Esophagus muscularis mucosa (tissue), 4 donors: ENCODE measurements at regions not wholly inside any gene's neighbourhood (a gene's known extent, or its start where the extent isn't known, plus 50 kb on each side); places are given as distances from the start of the nearest gene placed in this dataset.

Experiments
- EP300 ChIP-seq: sonication (generic); formaldehyde crosslinking; IDR thresholded peaks from one replicate; pipeline ENCODE4 v1.6.1; 2017; ENCODE audit warnings: antibody characterized with exemption
- POLR2A ChIP-seq: fragments of 450-650 bp; IDR thresholded peaks from one replicate; pipeline ENCODE4 v1.6.1; 2017; ENCODE audit warnings: antibody characterized with exemption, moderate library complexity, mild to moderate bottlenecking, low read depth
- TF ChIP-seq, protein P1 (sequence below), 3 experiments: fragments of 200-600 bp in 2 of 3; fragments of 450-650 bp in 1 of 3; sonication (generic) in 2 of 3; IDR thresholded peaks; one replicate each; pipeline ENCODE4 v1.5.1; 2017 to 2019; ENCODE audit warnings: antibody characterized with exemption in 3 of 3, mild to moderate bottlenecking in 2 of 3, moderate library complexity in 1 of 3

DNA sequence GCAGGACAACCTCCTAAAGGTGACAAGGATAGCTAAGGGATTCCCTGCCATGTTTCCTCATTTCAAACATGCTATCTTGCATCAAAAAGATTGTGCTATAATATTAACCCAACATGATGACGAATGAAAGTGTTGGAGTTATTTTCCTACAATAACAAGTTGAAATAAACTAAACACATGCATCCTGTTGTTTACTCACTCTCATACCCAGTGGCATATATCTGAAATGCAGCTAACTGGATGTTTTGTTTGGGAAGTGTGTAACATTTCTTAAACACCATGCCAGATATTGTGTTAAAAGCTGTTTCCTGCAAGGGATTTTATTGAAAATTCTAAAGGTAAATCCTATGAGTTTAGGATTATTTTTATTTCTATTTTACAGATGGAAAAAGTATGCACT is 139.6 kb downstream of the TFPI2 start:
- no peak for TF ChIP-seq EP300
- TF ChIP-seq, protein P1, sequence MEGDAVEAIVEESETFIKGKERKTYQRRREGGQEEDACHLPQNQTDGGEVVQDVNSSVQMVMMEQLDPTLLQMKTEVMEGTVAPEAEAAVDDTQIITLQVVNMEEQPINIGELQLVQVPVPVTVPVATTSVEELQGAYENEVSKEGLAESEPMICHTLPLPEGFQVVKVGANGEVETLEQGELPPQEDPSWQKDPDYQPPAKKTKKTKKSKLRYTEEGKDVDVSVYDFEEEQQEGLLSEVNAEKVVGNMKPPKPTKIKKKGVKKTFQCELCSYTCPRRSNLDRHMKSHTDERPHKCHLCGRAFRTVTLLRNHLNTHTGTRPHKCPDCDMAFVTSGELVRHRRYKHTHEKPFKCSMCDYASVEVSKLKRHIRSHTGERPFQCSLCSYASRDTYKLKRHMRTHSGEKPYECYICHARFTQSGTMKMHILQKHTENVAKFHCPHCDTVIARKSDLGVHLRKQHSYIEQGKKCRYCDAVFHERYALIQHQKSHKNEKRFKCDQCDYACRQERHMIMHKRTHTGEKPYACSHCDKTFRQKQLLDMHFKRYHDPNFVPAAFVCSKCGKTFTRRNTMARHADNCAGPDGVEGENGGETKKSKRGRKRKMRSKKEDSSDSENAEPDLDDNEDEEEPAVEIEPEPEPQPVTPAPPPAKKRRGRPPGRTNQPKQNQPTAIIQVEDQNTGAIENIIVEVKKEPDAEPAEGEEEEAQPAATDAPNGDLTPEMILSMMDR (IDR thresholded peaks at IDR 0.05), result no peak
- no peak for TF ChIP-seq POLR2A
